ENCODE measurements at regions not wholly inside any gene's neighbourhood (a gene's known extent, or its start where the extent isn't known, plus 50 kb on each side); places are given as distances from the start of the nearest gene placed in this dataset.

- DNase-seq (ENCODE audit: low read depth in 1 of 2, low spot score in 1 of 2) = no peak
- no peak overlapping the region for H3K27ac ChIP-seq (replicated peaks)
- TF ChIP-seq GABPA (IDR thresholded peaks at IDR 0.05; ENCODE audit: low read depth) (no peak), REST (IDR thresholded peaks at IDR 0.05; ENCODE audit: insufficient replicate concordance, low read depth) (no peak)
- no peaks in the 10 kb centered on the region for H3K27me3 ChIP-seq (ENCODE audit: insufficient read depth, poor library complexity, severe bottlenecking)
- H3K4me3 ChIP-seq (replicated peaks; ENCODE audit: insufficient read depth, low read length) = no peak overlapping the region
Observed at GRCh38 chr13:67410645-67411044, 180.5 kb upstream of the PCDH9 start.

GRCh38 chr13:67408798-67409197, 178.7 kb upstream of the PCDH9 start:
- Histone ChIP-seq H3K27me3 (ENCODE audit: insufficient read depth, poor library complexity, severe bottlenecking) (no peaks in the 10 kb centered on the region), H3K4me3 (replicated peaks; ENCODE audit: insufficient read depth, low read length) (no peak overlapping the region), H3K27ac (replicated peaks) (no peak overlapping the region)
- TF ChIP-seq GABPA (IDR thresholded peaks at IDR 0.05; ENCODE audit: low read depth) = no peak
- no peak for TF ChIP-seq CTCF (IDR thresholded peaks at IDR 0.05; ENCODE audit: insufficient read depth, low read length)
- no peak for DNase-seq (ENCODE audit: low read depth in 1 of 2, low spot score in 1 of 2)

GRCh38 chr13:67402546-67402945, 172.4 kb upstream of the PCDH9 start:
- no peak for DNase-seq (ENCODE audit: low read depth in 1 of 2, low spot score in 1 of 2)
- no peaks in the 10 kb centered on the region for H3K27me3 ChIP-seq (ENCODE audit: insufficient read depth, poor library complexity, severe bottlenecking)
- no peak for TF ChIP-seq GABPA (IDR thresholded peaks at IDR 0.05; ENCODE audit: low read depth)
- TF ChIP-seq REST (IDR thresholded peaks at IDR 0.05; ENCODE audit: insufficient replicate concordance, low read depth) = no peak
- no peak for TF ChIP-seq POLR2AphosphoS5 (IDR thresholded peaks at IDR 0.05; ENCODE audit: low read depth)
- no peak for TF ChIP-seq SPI1 (IDR thresholded peaks at IDR 0.05; ENCODE audit: borderline replicate concordance, low read depth)
- TF ChIP-seq CTCF (IDR thresholded peaks at IDR 0.05; ENCODE audit: insufficient read depth, low read length) = no peak
- no peak overlapping the region for H3K27ac ChIP-seq (replicated peaks)
- H3K4me3 ChIP-seq (replicated peaks; ENCODE audit: insufficient read depth, low read length) = no peak overlapping the region

GRCh38 chr13:67395577-67395976, 165.4 kb upstream of the PCDH9 start:
- TF ChIP-seq REST (IDR thresholded peaks at IDR 0.05; ENCODE audit: insufficient replicate concordance, low read depth) = no peak
- no peak for TF ChIP-seq SPI1 (IDR thresholded peaks at IDR 0.05; ENCODE audit: borderline replicate concordance, low read depth)
- TF ChIP-seq GABPA (IDR thresholded peaks at IDR 0.05; ENCODE audit: low read depth) = no peak
- no peak for TF ChIP-seq CTCF (IDR thresholded peaks at IDR 0.05; ENCODE audit: insufficient read depth, low read length)
- no peak for TF ChIP-seq POLR2AphosphoS5 (IDR thresholded peaks at IDR 0.05; ENCODE audit: low read depth)
- Histone ChIP-seq H3K4me3 (replicated peaks; ENCODE audit: insufficient read depth, low read length) (no peak overlapping the region), H3K27ac (replicated peaks) (no peak overlapping the region), H3K27me3 (ENCODE audit: insufficient read depth, poor library complexity, severe bottlenecking) (no peaks in the 10 kb centered on the region)
- DNase-seq (ENCODE audit: low read depth in 1 of 2, low spot score in 1 of 2) = no peak

Measured in HL-60 (cell line).